Ammon's horn (tissue), 1 donor: ENCODE measurements at regions not wholly inside any gene's neighbourhood (a gene's known extent, or its start where the extent isn't known, plus 50 kb on each side); places are given as distances from the start of the nearest gene placed in this dataset.

ENCODE experiments used
- DNase-seq: peaks from one replicate; pipeline ENCODE4 v3.0.0-alpha.2; 2016; ENCODE audit warnings: low spot score

DNA sequence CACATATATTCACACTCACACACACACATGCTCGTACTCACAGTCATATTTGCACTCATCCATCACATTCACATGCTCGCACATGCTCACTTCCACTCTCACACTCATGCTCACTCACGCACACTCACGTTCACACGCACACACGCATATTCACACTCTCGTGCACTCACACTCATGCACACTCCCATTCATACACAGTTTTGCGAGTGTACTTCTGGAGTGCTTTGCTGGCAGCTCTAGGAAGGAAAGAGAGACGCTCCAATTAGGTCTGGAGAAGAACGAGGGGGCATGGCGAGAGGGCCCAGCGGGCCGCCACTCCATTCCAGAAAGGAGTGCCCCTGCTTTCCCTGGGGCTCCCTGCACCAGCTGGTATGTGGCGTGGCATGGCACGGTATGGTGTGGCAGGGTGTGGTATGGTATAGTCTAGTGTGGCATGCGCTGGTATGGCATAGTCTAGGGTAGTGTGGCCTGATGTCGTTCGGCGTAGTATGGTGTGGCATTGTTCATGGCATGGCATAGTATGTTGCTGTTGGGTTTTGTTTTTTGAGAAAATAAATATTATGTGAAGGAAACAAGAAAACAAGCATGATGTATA, 216.8 kb upstream of the CDYL start:
- no peak for DNase-seq

DNA sequence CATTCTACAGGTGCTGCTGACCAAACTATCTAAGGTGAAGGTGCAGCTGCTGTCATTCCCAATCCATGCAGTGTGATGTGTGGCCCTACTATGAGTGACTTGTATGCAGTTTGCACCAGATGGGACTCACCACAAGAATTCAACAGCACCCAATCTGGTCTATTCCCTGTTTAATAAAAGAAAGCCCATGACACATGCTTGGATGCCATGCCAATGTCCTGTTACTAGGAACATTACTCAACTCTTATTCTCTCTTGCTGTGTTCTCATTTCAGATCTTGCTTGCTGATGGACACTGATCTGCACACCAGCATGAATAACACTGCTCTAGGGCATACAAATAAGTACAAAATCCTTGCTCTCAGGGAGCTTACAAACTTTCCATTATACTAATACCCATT, 221.6 kb upstream of the CDYL start:
- DNase-seq: no peak

DNA sequence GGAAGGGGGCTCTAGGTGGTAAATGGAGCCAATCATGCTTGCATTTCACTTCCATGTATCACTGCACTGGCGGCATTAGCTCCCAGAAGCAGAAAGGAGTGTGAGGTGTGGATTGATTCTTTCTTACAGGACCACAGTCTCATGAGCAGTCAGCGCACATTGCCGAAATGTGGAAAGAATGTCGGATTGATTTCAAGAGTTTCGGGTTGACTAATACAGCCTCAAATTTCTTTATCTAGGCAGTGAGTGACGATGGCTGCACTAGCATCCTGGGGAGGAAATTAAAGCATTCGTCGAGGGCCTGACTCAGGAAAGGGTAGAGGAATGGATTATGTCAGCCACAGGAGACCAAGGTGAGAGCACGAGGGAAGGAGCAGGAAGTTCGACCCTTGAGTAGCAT, 222.8 kb upstream of the CDYL start:
- no peak for DNase-seq

DNA sequence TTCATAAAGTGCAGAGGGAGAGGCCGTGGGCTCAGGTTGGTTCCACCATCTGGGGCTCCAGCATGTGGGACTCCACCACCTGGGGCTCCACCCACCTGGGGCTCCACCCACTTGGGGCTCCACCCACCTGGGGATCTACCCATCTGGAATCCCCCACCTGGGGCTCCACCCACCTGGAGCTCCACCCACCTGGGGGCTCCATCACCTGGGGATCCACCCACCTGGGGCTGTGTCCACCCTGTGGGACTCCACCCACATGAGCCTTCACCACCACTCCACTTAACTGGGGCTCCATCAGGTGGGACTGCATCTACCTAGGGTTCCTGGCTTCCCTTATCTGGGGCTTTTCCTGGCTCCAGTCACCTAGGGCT, 226.0 kb upstream of the CDYL start:
- no peak for DNase-seq

DNA sequence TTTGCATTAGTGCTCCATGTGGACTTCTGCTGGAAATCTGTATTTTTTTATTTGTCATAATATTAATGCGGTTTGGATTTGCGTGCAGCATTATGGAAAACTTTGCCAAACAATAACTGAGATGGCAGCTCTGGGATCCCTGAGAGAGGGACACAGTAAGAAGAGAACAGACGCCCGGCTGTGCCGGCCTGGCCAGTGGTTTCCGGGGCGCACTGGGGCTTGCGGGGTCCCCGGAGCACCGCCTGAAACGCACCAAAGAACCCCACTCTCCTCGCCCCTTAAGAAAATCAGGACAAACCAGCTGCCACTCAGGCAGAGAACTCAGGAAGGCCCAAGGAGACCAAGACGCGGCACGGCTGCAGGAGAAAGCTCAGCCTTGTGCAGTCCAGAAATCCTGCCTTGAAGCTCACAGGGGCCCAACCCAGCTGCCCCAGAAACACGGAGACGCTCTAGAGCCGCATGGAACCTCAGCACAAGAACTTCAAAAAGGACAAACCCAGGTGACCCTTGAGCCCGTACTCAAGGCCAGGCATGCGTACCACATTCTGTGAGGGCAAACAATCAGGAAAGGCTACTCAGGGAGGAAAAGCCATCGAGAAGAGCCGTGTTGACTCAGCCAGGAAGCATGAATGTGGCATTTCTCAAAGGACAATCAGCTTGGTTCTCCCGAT, 226.5 kb upstream of the CDYL start:
- no peak for DNase-seq

DNA sequence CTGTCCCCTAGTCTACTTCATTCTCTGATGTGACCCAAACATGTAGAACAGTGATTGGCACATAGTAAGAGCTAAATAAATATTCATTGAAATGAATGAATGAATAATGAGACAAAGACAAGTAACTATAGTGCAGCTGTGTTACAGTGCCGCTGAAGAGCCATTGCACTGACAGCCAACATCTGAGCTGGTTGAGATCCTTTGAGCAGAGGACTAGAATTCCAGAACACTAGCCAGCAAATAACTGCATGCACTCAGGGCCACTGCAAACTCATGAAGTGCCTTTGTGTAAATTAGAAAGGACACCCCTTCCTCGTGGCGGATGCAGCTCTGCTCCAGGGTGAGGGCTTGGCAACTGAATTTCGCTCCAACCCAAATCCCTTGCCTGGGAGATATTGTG, 230.3 kb upstream of the CDYL start:
- no peak for DNase-seq

DNA sequence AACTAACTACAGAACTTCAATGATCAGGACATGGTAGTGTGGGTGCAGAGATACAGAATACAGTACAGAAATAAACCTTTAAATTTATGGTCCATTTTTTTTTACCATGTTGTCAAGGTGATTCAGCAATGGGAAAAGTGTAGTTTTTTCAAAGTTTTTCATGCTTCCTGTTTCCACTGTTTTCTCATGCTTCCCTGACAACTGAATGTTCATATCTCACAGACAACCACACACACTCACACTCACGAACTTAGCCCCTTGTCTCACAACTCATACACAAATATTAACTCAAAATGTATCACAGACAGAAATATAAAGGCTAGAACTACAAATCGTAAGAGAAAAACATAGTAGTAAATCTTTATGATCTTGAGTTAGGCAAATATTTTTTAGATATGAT, 232.6 kb upstream of the CDYL start:
- no peak for DNase-seq

DNA sequence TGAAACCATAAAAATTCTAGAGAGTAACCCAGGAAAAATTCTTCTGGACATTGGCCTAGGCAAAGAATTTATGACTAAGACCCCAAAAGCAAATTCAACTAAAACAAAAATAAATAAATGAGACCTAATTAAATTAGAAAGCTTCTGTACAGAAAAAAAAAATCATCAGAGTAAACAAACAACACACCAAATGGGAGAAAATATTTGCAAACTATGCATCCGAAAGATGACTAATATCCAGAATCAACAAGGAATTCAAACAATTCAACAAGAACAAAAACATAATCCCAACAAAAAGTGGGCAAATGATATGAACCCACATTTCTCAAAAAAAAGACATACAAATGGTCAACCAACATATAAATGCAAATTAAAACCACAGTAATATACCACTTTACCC, 242.6 kb upstream of the CDYL start:
- no peak for DNase-seq

DNA sequence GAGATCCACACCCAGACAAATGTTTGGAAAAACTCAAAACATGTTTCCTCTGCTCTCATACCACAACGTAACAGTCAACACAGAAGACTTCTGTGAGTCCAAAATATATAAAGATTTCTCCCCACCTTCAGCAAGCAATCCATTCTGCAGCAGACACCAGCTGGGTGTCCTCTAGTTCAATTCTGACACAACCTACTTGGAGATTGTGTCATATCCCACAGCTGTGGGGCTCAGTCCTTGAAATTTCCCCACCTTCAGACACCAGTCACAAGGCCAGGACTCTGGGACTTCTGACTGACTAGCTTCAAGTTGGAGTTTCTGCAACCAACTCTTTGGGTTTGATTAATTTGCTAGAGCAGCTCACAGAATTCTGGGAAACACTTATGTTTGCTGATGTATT, 244.8 kb upstream of the CDYL start:
- DNase-seq: no peak

DNA sequence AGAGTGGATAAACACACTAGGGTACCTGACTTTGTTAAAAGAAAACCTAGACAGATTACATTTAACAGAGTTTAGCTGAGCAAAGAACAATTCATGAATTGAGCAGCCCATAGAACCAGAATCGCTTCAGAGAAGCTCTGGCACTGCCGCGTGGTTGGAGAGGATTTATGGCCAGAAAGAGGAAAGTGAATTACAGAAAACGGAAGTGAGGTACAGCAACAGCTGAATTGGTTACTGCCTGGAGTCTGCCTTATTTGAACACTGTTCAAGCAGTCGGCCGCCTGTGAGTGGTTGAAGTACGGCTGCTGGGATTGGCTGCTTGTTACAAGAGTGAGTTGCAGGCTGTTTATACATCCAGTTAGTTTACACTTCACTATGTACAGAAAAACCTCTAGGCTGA, 253.8 kb upstream of the CDYL start:
- DNase-seq: peak; percentile 17

DNA sequence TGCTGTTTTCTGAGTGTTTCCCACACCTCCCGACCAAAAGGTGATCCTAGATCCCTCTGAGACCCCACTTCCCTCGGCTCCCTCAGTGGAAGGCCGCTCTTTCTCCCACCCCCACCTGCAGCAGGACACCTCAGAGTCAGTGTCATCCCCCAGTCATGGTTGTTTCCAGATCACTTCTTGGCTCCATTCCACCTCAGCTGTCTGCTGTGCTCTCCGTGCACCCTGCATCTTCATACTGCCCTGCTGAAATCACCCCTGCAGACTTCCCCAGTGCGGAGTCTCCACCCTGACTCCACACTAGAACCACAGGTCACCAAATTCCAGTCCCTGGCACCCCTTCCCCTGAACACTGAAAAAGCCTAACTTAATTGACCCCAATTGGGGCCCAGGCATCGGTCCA, 255.1 kb upstream of the CDYL start:
- no peak for DNase-seq

DNA sequence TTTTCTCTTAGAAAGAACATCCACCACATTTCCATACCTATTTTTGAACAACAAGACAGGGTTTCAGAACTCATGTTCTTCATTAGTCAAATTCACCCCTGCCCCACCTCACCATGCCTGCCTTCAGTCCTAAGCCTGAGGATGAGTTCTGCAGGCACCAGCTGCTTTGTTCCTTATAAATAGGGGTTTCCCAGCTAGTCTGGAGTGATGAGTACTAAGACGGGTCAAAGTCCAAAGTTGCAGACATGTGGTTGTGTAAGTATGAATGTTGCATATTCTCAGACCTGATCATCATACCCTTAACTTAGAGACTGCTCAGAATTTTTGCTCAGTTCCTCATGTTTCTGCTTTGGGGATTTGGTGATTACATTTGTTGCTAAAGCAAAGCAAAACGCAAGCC, 257.7 kb upstream of the CDYL start:
- no peak for DNase-seq

DNA sequence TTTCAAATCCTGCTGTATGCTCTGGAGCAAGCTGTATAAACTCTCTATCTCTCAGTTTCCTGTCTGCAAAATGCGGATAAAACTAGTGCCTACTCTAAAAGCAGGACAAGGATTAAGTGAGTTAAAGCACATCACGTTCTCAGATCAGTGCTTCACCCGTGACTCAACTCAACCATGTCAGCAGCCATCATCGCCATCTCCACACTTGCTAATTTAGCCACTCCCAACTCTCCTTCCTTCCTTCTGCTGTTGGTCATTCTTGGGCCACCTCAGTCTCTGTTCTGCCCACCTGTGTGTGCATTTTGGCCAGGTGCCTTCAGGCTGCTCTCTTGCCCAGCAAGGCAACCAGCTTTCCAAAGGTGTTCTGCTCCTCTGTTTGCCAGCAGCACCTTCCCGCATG, 260.0 kb upstream of the CDYL start:
- DNase-seq: no peak

DNA sequence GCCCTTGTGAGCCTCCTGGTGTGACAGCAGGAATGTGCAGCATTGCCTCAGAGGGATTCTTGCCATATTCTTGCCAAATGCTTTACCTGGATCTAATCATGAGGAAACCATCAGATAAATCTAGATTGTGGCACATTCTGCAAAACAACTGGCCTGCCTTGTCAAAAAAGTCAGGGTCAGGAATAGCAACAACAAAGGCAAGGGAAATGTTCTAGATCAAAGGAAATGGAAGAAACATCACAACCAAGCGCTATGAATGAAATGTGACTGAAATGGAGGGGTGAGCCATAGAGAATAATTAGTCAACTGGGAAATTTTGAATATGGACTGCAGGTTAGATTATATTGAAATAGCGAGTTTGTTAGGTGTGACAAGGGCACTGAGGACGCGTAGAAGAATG, 262.6 kb upstream of the CDYL start:
- no peak for DNase-seq

DNA sequence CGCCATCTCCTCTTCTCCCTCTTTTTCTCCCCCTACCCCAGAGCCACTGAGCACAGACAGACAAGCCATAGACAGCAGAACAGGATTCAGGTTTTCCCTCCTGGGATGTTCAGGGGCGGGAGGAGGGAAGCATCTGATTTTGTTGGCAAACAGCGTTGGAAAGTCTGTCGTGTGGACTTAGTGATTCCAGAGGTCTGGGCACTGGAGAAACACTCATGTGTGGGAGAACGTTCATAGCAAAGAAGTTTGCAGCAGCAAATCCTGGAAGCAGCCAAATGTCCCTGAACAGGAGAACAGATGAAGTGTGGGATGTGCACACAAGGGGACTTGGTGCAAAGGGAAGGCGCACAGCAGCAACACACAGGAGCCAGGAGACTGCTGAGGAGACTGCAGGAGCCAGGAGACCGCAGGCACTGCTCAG, 264.1 kb upstream of the CDYL start:
- DNase-seq: peak; percentile 49

DNA sequence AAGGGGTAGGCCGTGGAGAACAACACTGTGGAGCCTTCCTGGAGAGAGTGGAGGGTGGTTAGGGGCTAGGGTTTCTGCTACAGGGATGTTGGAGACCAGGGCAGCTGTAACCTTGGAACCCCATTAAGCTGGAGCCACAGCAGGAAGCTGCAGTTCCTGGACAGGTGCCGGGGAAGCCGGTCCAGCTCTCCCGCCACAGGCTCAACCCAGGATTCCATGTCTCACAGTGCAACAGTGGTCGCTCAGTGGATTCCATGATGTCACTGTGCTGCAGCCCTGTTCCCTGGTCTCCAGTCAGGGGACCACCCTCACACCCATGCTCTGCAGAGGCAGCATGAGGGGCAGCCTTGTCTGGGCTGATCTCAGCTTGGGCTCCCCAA, 264.6 kb upstream of the CDYL start:
- DNase-seq: no peak

DNA sequence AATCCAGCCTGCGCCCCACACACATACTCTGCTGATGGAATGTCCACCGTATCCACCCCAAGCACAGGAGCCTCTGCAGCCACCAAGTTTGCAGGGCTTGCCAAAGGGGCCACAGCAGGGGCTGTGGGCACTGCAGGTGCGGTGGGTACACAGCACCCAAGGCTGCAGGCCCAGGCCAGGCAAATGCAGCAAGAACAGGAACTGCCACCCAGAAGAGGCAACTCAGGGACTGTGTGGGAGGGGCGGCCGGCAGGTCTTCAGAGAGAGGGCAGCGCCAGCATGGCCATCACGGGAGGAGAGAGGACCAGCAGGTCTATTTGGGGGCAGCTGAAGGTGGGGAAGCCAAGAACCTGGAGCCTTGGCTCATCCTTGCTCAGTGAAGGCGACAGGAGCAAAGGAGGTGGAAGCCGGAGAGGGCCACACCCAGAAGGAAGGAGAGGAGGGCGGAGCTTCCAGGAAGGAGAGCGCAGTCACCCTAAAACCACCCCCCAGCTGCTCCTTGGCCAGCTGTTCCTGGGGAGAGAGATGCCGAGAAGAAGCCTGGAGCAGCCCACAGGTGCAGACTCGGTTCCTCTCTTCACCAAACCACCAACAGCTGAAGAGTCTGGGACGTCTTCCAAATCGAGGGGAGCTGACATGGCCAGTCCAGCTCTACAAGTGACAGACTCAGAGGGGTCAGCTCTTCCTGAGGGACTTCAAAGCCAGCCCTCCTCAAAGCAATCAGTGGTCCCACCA, 265.1 kb upstream of the CDYL start:
- DNase-seq: no peak

DNA sequence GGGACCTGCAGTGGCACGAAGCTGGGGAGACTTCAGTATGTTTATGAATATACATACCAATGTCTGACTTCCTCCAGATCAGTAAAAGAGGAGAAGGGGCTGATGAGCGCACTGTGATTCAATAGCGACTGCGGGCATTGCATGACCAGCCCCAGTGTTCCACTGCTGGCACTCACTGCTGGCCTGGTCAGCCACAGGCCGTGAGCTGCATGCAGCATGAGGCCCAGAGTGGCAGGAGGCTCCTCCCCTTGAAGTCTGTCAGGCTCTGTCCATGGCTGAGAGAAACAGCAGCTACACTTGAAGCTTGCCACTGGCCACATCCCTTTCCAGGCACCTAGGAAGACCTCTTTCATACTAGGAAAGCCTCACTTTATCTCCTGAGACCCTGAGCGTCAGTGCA, 265.9 kb upstream of the CDYL start:
- peak; percentile 64 for DNase-seq

DNA sequence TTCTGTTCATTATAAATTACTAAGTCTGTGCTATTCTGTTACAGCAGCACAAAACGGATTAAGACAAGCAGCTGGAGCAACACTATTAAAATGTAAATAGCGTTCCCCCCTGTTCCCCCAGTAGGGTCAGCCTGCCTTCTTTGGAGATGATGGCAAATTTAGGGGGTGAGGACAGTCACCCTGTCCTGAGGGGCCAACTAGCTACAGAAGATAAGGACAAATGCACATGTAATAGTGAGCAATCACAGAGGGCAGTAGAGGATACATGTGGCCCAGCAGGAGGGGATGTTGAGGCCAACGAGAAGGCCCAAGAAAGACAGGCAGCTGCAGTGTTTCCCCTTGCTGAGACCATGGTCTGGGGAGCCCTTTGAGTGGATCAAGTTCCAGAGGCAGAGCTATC, 266.7 kb upstream of the CDYL start:
- no peak for DNase-seq

DNA sequence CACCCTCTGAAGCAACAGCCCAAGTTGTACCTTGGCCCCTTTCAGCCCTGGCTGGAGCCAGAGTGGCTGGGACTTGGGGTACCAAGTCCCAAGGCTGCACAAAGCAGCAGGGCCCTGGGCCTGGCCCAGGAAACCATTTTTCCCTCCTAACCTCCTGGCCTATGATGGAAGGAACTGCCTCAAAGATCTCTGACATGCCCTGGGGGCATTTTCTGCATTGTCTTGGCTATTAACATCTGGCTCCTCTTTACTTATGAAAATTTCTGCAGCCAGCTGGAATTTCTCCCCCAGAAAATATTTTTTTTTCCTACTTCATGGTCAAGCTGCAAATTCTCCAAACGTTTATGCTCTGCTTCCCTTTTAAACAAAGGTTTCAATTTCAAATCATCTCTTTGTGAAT, 269.4 kb upstream of the CDYL start:
- no peak for DNase-seq

DNA sequence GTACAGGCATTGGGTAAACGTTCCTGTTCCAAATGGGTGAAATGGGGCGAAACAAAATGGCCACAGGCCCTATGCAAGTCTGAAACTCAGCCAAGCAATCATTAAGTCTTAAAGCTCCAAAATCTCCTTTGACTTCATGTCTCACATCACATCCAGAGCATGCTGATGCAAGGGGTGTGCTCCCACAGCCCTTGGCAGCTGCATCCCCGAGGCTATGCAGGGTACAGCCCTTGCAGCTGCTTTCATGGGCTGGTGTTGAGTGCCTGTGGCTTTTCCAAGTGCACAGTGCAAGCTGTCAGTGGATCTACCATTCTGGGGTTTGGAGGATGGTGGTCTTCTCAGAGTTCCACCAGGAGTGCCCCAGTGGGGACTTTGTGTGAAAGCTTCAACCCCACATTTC, 270.0 kb upstream of the CDYL start:
- DNase-seq: no peak

DNA sequence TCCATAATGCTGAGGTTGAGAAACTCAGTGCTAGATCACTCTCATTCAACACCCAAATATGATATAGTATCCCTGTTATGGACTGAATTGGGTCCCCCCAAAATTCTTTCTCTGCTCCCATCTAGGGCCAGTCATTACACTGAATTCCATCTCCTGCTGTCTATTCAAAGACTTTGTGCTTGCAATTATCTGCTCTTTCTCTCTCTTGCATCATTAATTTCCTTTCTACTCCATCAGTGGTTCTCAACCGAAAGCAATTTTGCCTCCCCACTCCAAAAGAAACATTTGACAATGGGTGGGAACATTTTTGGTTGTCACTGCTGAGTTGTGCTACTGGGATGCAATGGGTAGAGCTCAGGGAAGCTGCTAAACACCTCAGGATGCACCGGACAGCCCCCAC, 271.5 kb upstream of the CDYL start:
- DNase-seq: no peak

DNA sequence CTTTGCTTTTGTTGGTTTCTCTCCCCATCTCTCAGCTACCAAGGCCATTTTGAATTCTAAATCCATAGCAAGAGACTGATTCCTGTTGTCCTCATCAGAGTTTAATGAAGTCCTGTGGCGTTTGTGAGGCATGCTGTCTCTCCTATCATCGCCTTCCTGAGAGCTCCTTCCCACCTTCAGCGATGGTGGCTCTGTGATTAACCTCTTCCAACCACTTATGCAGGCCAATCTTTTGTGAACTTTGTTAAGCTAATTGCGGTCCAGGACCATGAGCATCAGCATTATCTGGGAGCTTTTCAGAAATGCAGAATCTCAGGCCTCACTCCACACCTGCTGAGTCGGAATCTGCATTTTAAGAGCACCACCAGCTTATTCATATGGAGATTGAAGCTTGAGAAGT, 272.5 kb upstream of the CDYL start:
- no peak for DNase-seq

DNA sequence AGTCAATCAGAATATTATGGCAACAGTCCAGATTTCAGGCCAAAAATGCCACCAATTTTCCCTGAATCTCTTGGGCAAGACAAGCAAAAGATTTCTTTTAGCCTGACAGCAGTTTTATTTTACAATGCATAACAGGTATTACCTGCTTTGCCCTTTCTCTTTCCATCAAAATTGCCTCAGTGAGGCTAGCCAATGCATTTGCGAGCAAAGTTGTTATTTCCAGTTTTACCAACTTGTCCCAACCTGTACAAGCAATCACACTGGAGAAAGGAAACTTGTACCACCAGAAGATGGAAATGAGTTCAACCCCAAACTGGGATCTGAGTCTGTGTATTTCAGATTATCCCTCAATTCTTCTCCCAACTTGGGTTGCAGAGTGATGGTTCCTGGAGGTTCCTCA, 279.9 kb upstream of the CDYL start:
- no peak for DNase-seq
